ENCODE measurements at regions not wholly inside any gene's neighbourhood (a gene's known extent, or its start where the extent isn't known, plus 50 kb on each side); places are given as distances from the start of the nearest gene placed in this dataset.

GRCh38 chr11:112615891-112616290, 345.3 kb upstream of the NCAM1 start:
- peaks cover 10% of the 10 kb centered on the region for H3K27me3 Mint-ChIP-seq
- intact Hi-C loops (cut with micrococcal nuclease): no loop called here
- DNase-seq (no peak), ATAC-seq (no peak)
- no peaks in the 10 kb centered on the region for H3K4me1 Mint-ChIP-seq (ENCODE audit: low read depth)
- no peak overlapping the region for H3K4me3 Mint-ChIP-seq
- CTCF ChIA-PET: no interaction called here
- H3K9me3 Mint-ChIP-seq: no peaks in the 10 kb centered on the region
- H3K36me3 Mint-ChIP-seq (ENCODE audit: low read depth): no peaks in the 10 kb centered on the region
- H3K27ac Mint-ChIP-seq: no peak overlapping the region
- POLR2A ChIA-PET: no interaction called here
- TF ChIP-seq CTCF (IDR thresholded peaks at IDR 0.05): no peak

GRCh38 chr11:112616327-112617097, 344.7 kb upstream of the NCAM1 start:
- H3K27ac Mint-ChIP-seq: no peak overlapping the region
- no peak for DNase-seq
- no peak for TF ChIP-seq CTCF (IDR thresholded peaks at IDR 0.05)
- POLR2A ChIA-PET: no interaction called here
- no peak for ATAC-seq
- no peaks in the 10 kb centered on the region for H3K4me1 Mint-ChIP-seq (ENCODE audit: low read depth)
- CTCF ChIA-PET: no interaction called here
- H3K9me3 Mint-ChIP-seq: no peaks in the 10 kb centered on the region
- no peaks in the 10 kb centered on the region for H3K36me3 Mint-ChIP-seq (ENCODE audit: low read depth)
- intact Hi-C loops (cut with micrococcal nuclease): no loop called here
- H3K4me3 Mint-ChIP-seq: no peak overlapping the region
- peaks cover 11% of the 10 kb centered on the region for H3K27me3 Mint-ChIP-seq

GRCh38 chr11:112617098-112617425, 344.2 kb upstream of the NCAM1 start:
- Mint-ChIP-seq H3K27ac (no peak overlapping the region), H3K4me3 (no peak overlapping the region), H3K27me3 (peaks cover 10% of the 10 kb centered on the region), H3K9me3 (no peaks in the 10 kb centered on the region), H3K4me1 (ENCODE audit: low read depth) (no peaks in the 10 kb centered on the region), H3K36me3 (ENCODE audit: low read depth) (no peaks in the 10 kb centered on the region)
- intact Hi-C loops (cut with micrococcal nuclease): no loop called here
- ChIA-PET POLR2A (no interaction called here), CTCF (no interaction called here)
- DNase-seq (no peak), ATAC-seq (no peak)
- TF ChIP-seq CTCF (IDR thresholded peaks at IDR 0.05): no peak

- no peak overlapping the region for H3K27ac Mint-ChIP-seq
- H3K9me3 Mint-ChIP-seq: no peaks in the 10 kb centered on the region
- H3K4me1 Mint-ChIP-seq (ENCODE audit: low read depth): no peaks in the 10 kb centered on the region
- ChIA-PET CTCF (no interaction called here), POLR2A (no interaction called here)
- intact Hi-C loops (cut with micrococcal nuclease): no loop called here
- no peak for TF ChIP-seq CTCF (IDR thresholded peaks at IDR 0.05)
- no peak for DNase-seq
- ATAC-seq: no peak
- H3K36me3 Mint-ChIP-seq (ENCODE audit: low read depth): no peaks in the 10 kb centered on the region
- no peak overlapping the region for H3K4me3 Mint-ChIP-seq
- H3K27me3 Mint-ChIP-seq: peaks cover 10% of the 10 kb centered on the region
These were observed 343.0 kb upstream of the NCAM1 start for GRCh38 chr11:112617977-112618826.

GRCh38 chr11:112619106-112619505, 342.1 kb upstream of the NCAM1 start:
- no peak for ATAC-seq
- no peaks in the 10 kb centered on the region for H3K36me3 Mint-ChIP-seq (ENCODE audit: low read depth)
- intact Hi-C loops (cut with micrococcal nuclease): no loop called here
- no peaks in the 10 kb centered on the region for H3K9me3 Mint-ChIP-seq
- POLR2A ChIA-PET: no interaction called here
- H3K27me3 Mint-ChIP-seq: peaks cover 8% of the 10 kb centered on the region
- no peak overlapping the region for H3K4me3 Mint-ChIP-seq
- CTCF ChIA-PET: no interaction called here
- TF ChIP-seq CTCF (IDR thresholded peaks at IDR 0.05): no peak
- no peak for DNase-seq
- H3K4me1 Mint-ChIP-seq (ENCODE audit: low read depth): no peaks in the 10 kb centered on the region
- no peak overlapping the region for H3K27ac Mint-ChIP-seq

Data from activated CD8-positive, alpha-beta T cell treated with anti-CD3 and anti-CD28 coated beads for 36 hours (primary cell).